IMR-90 (cell line): ENCODE measurements at regions not wholly inside any gene's neighbourhood (a gene's known extent, or its start where the extent isn't known, plus 50 kb on each side); places are given as distances from the start of the nearest gene placed in this dataset.
"Not testable (repeated sequence)": the region's sequence is repeated elsewhere in the genome, so short reads cannot be mapped to it uniquely, and the experiment has no call there.

Source experiments
- ATAC-seq: fragments of 200-7000 bp; cut with Tn5 transposase; 2 replicates; pipeline ENCODE4 v1.9.1; 2020; ENCODE audit warnings: low read depth, mild to moderate bottlenecking, moderate library complexity
- BruUV-seq: library from RNA; stranded (reverse); fragments of 400-500 nt; replicated peaks from 2 replicates; lab custom pipeline; 2021; lab: Mats Ljungman, UMichigan
- CTCF ChIA-PET: fragments of 300-600 bp; formaldehyde crosslinking; extraction: SDS; loops from one replicate; lab custom pipeline; 2021; ENCODE audit warnings: antibody characterized with exemption; lab: Yijun Ruan, JAX
- POLR2A ChIA-PET: fragments of 300-600 bp; sonication (Branson Sonifier 250); formaldehyde crosslinking; loops from one replicate; lab custom pipeline; 2022; ENCODE audit warnings: antibody characterized with exemption; ENCODE audit not compliant: unreplicated experiment; lab: Charles Lee
- DNase-seq: peaks from one replicate; pipeline ENCODE4 v3.0.0; 2013
- H2AFZ ChIP-seq: replicated peaks from 2 replicates; pipeline ENCODE3; 2013; ENCODE audit warnings: low read length, mild to moderate bottlenecking; ENCODE audit not compliant: poor library complexity
- H2AK5ac ChIP-seq: 2 replicates; pipeline ENCODE4 v1.6.1; 2013; ENCODE audit warnings: low read depth, low read length, inconsistent platforms
- H2AK9ac ChIP-seq: replicated peaks from 2 replicates; pipeline ENCODE3; 2013; ENCODE audit warnings: mild to moderate bottlenecking, low read depth, low read length, moderate library complexity; ENCODE audit not compliant: poor library complexity
- H2BK120ac ChIP-seq: 2 replicates; pipeline ENCODE4 v1.6.1; 2013; ENCODE audit warnings: low read depth, low read length, inconsistent platforms
- H2BK15ac ChIP-seq: 3 replicates; pipeline ENCODE4 v1.6.1; 2013; ENCODE audit warnings: low read depth, low read length, inconsistent platforms
- H2BK20ac ChIP-seq: 2 replicates; pipeline ENCODE4 v1.6.1; 2013; ENCODE audit warnings: low read depth, mild to moderate bottlenecking, inconsistent platforms, low read length, moderate library complexity
- H2BK5ac ChIP-seq: 2 replicates; pipeline ENCODE4 v1.6.1; 2013; ENCODE audit warnings: mild to moderate bottlenecking, low read depth, low read length, inconsistent platforms; ENCODE audit not compliant: poor library complexity, severe bottlenecking
- H3K14ac ChIP-seq: replicated peaks from 2 replicates; pipeline ENCODE4 v1.6.1; 2013; ENCODE audit warnings: low read depth, low read length, inconsistent platforms
- H3K18ac ChIP-seq: 2 replicates; pipeline ENCODE4 v1.6.1; 2013; ENCODE audit warnings: low read depth, low read length, control low read depth
- H3K23ac ChIP-seq: 2 replicates; pipeline ENCODE4 v1.6.1; 2013; ENCODE audit warnings: low read depth, low read length, inconsistent platforms
- H3K27ac ChIP-seq: 2 replicates; pipeline ENCODE4 v1.5.1; 2013; ENCODE audit warnings: mild to moderate bottlenecking, control low read depth, low read length; ENCODE audit not compliant: insufficient read depth
- H3K27me3 ChIP-seq: 2 replicates; pipeline ENCODE4 v1.6.1; 2013; ENCODE audit warnings: low read length; ENCODE audit not compliant: control insufficient read depth, insufficient read depth
- H3K36me3 ChIP-seq: 2 replicates; pipeline ENCODE4 v1.6.1; 2013; ENCODE audit warnings: low read length, mixed read lengths; ENCODE audit not compliant: control insufficient read depth, insufficient read depth
- H3K4ac ChIP-seq: 2 replicates; pipeline ENCODE4 v1.6.1; 2013; ENCODE audit warnings: low read depth, low read length, inconsistent platforms
- H3K4me1 ChIP-seq: 2 replicates; pipeline ENCODE4 v1.6.1; 2013; ENCODE audit warnings: low read length, mixed read lengths; ENCODE audit not compliant: control insufficient read depth, insufficient read depth
- H3K4me2 ChIP-seq: 2 replicates; pipeline ENCODE4 v1.6.1; 2013; ENCODE audit warnings: low read depth, mild to moderate bottlenecking, control low read depth, low read length, moderate library complexity
- H3K4me3 ChIP-seq: 2 replicates; pipeline ENCODE4 v1.5.1; 2013; ENCODE audit warnings: low read depth, mild to moderate bottlenecking, control low read depth, low read length, moderate library complexity; ENCODE audit not compliant: insufficient read depth
- H3K56ac ChIP-seq: 2 replicates; pipeline ENCODE4 v1.6.1; 2013; ENCODE audit warnings: low read length, inconsistent platforms; ENCODE audit not compliant: insufficient read depth; ENCODE audit errors: extremely low read depth
- H3K79me1 ChIP-seq, 2 experiments: 2 replicates each; pipeline ENCODE4 v1.6.1; 2013; ENCODE audit warnings: low read length in 2 of 2, inconsistent platforms in 1 of 2, low read depth in 1 of 2
- H3K9ac ChIP-seq: 2 replicates; pipeline ENCODE4 v1.6.1; 2013; ENCODE audit warnings: low read depth, low read length, control low read depth
- H3K9me1 ChIP-seq: 2 replicates; pipeline ENCODE4 v1.6.1; 2013; ENCODE audit warnings: low read length, inconsistent platforms; ENCODE audit not compliant: insufficient read depth
- H3K9me3 ChIP-seq: 2 replicates; pipeline ENCODE4 v1.6.1; 2013; ENCODE audit warnings: low read length; ENCODE audit not compliant: control insufficient read depth, insufficient read depth
- H4K20me1 ChIP-seq: 2 replicates; pipeline ENCODE4 v1.6.1; 2013; ENCODE audit warnings: low read length, inconsistent platforms; ENCODE audit not compliant: insufficient read depth
- H4K5ac ChIP-seq: 2 replicates; pipeline ENCODE4 v1.6.1; 2013; ENCODE audit warnings: mild to moderate bottlenecking, low read depth, low read length, control low read depth
- H4K8ac ChIP-seq, 2 experiments: 2 replicates each; pipeline ENCODE4 v1.6.1; 2013; ENCODE audit warnings: low read depth in 2 of 2, low read length in 2 of 2, control low read depth in 1 of 2, inconsistent platforms in 1 of 2
- H4K91ac ChIP-seq: 2 replicates; pipeline ENCODE4 v1.6.1; 2013; ENCODE audit warnings: low read depth, low read length, inconsistent platforms; ENCODE audit not compliant: insufficient read depth
- WGBS, 2 experiments: methylation state at CpG; one replicate each; pipeline versions ENCODE4 v1.1.5 to v1.1.7; 2013; ENCODE audit warnings: missing lambda C conversion rate in 2 of 2; ENCODE audit not compliant: insufficient read length in 1 of 2; ENCODE audit errors: extremely low coverage in 2 of 2; 5-methylcytosine and 5-hydroxymethylcytosine counted together
- dilution Hi-C: fragments of 300-500 bp; cut with HindIII; formaldehyde crosslinking; loops from one replicate; pipeline ENCODE4 v1.14.3; 2018; ENCODE audit warnings: low sequenced_read_pairs; ENCODE audit not compliant: unreplicated experiment
- in situ Hi-C: fragments of 300-500 bp; cut with MboI; formaldehyde crosslinking; loops from 3 replicates; pipeline ENCODE4 v1.14.3; 2019; ENCODE audit warnings: low sequenced_read_pairs, inconsistent platforms, mixed read lengths
- intact Hi-C: fragments of 100-400 bp; cut with micrococcal nuclease; formaldehyde crosslinking; loops from 2 replicates; pipeline ENCODE4 v1.10.0; 2022

- DNase-seq, H3K9me3 ChIP-seq, BruUV-seq, H3K4me3 ChIP-seq, in situ Hi-C loops, intact Hi-C loops, H3K27ac ChIP-seq, H3K14ac ChIP-seq, H3K79me1 ChIP-seq, H2BK20ac ChIP-seq, H3K4ac ChIP-seq, H3K56ac ChIP-seq, H3K23ac ChIP-seq, CTCF ChIA-PET, H3K9ac ChIP-seq, H3K18ac ChIP-seq, H3K4me2 ChIP-seq, ATAC-seq, H4K91ac ChIP-seq, H3K36me3 ChIP-seq, H2AK9ac ChIP-seq, POLR2A ChIA-PET, H4K5ac ChIP-seq, H4K8ac ChIP-seq, H4K20me1 ChIP-seq, H2BK5ac ChIP-seq, H2BK15ac ChIP-seq, H3K4me1 ChIP-seq, H2BK120ac ChIP-seq, H3K9me1 ChIP-seq, H2AFZ ChIP-seq, dilution Hi-C loops, H3K27me3 ChIP-seq, H2AK5ac ChIP-seq: not testable (repeated sequence)
- no CpG with 5 or more reads among the region's 1 CpG for WGBS, 2 experiments
Observed at GRCh38 chr19:27419217-27419616, 1793.7 kb downstream of the UQCRFS1 start.
